ENCODE measurements at regions not wholly inside any gene's neighbourhood (a gene's known extent, or its start where the extent isn't known, plus 50 kb on each side); places are given as distances from the start of the nearest gene placed in this dataset.

DNA sequence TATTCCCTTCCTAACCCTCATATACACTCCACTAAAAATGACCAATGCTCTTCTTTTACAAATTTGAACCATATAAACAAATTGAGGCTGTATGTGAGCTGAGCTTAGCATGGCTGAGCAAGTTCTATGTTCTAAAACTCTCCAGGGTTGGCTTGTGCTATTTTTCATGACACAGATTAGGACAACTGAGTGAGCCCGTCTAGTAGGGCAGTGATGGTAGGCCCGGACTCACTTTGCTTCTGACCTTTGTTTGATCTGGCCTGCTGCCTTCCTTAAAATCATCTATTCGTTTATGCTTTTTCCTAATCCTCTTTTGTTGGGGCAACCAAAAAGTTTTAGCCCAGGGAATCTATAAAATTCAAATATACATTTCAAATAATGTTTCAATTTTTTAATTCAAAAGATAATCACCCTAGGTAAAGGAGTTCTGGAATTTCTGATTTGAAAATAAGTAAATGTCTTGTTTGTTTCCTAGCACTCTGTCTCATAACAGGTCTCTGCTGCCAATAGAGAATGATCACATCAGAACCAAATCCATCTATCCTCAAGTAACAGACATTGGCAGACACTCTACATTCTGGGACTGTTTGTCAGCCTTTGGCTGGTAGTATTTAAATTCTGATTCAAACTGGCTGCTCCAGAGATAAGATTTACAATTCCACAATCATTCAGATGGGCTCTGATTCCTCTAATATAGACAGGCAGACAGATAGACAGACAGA is 217.0 kb upstream of the TARS1 start:
- peak; percentile 11 for DNase-seq

DNA sequence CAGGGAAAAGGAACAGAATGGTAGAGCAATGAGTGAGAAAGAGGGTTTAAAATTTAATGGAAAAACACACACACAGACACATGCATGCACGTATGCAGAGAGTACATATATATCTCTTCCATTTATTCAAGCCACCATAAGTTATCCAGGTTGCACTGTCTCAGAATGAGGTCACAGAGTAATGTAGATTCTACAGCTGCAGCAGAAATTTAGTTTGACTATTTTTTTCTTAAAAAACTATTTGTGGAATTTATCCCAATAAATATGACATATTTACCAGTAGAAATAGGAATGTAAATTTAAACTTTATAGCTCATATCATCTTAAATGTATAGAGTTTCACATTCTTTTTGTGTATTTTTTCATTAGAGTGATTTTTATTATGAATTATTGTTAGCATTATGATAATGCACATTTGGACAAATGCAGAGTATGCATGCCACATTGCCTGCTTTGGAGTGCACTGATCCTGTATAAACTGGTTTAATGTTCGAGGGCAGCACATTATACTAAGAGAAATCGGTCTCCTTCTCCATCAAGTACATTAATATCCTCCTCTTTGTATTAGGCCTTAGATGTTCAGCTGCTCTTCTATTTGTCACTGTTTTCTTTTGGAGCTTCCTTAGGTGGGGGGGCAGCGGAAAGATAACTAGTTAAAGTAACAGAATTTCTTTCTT is 216.3 kb upstream of the TARS1 start:
- no peak for DNase-seq

DNA sequence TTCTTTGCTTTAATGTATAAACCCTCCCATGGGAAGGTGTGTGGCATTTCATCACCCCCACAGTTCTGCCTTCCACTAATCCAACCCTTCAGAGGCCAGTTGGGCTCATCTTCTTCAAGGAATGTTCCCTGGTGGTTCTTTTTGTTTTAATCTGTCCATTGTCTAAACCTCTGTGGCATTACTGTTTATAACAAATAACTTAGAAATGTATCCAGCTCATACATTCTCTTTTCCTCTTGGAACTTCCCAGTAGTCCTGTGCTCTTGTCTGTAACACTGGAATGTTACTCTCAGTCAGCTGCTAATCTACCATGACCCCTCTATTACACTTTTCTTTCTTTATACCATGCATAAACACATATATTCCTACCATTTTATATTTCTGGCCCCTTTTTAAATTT is 213.5 kb upstream of the TARS1 start:
- no peak for DNase-seq

DNA sequence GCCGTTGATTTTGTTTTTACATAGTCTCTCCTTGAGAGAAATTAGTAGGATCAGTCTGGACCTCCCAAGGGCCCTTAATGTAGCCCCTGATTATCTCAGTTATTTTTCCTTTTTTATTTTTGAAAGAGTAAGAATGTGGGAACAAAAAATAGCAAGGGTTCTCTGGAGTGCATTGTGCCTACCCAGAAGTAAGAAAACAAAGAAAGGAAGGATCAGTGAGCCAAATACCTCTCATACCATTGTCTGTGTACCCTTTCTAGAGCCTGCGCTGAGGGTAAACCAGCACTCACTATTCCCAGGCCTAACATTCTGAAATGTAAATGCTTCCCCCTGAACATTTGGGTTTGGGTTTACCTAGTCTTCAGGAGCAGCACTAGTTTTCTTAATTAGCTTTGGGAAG is 213.0 kb upstream of the TARS1 start:
- DNase-seq = no peak

DNA sequence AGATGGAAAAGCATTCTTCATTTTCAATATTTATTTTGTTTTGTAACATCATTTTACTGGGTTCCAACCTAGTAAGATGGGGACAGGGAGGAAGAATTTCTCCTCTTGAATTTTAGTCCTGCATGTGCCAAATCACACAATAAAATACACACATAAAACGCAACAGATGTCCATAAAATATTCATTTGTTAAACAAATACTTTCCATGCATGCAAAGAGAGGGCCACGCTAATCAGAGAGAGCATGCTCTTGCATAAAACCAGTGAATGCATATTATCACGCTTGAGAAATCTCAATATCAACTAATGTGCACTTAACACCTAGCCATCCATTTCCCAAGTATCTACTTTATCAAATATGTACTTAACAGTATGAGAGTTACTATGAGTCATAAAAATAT is 212.6 kb upstream of the TARS1 start:
- DNase-seq = no peak

DNA sequence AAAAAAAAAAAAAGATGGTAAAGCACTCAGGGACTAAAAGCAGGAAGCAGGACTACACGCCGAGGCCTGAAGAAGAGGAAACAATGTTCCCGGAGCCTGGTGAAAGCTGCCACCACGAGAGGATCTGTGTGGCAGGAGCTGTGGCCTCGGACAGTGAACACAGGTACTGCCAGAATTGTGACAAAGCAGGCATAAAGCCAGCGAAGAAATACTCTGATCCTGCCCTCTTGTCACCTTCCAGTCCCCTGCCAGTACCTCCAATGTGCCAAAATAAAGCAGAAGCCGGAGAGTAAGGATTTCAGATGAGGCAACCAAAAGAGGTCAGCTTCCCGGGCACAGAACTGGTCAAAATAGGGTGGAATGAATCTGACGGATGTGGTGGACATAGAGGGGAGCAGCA is 211.5 kb upstream of the TARS1 start:
- DNase-seq = no peak

DNA sequence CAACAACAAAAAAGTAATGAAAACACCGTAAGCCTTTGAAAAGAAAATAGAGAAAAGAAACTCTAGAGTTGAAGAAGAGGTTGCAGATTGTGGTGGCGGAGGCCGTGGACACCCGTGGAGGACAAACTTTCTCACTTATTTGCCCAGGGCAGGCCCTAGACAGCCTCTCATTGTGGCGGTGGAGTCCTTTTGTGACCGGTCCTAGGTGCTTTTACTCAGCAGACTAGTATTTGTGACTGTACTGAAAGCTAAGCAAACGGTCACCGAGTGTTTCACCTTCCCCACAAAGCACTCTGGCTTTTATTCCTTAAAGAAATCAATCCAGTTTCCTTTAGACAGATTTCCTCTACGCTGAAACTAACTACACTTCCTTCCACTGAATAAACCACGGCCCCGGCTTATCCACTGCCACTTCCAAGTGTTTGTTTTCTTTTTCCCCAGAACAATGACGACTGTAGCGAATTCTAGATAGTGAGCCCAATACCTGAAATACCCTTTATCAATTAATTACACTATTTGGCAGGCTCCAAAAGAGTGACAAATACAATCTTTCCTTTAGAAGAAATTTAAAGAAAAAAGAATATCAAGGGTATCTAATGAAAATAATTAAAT is 210.2 kb upstream of the TARS1 start:
- no peak for DNase-seq

DNA sequence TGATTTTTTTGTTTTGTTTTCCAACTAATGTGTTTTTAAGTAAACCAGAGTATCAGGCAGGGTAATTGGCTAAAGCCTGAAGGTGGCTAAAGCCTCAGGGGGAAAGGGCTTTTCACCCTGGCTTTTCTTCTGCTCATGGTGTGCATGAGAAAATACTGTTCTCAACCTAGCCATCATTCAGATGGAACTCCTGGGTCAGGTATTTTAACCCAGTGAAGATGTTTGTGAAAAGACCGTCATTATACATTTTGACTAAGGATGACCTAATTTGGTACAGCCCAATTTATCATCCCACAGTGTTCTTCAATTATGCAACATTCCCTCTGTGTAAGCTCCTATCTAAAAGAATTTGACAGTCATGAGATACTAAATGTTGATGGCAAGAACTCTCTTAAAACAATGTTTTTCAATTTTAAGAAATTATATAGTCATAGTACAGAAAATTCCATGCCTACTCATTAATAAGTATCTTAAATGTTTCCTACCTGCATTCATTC is 209.5 kb upstream of the TARS1 start:
- no peak for DNase-seq

DNA sequence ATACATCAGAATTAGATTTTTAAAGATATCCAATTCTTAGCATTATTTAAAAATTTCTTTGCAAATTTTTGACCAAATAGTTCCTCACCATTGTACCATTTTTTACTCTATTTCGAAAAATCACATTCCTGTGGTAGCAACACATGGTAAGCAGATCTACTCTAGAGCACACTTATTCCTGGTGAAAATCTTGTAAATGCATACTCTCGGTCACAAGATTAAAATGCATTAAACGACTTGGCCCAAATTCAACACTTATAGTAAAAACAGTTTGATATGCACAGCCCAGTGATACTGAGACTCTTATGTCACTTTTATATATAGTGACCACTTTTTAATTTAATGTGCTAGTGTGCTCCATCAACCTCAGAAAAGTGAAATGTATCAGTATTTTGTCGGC is 208.8 kb upstream of the TARS1 start:
- DNase-seq = peak; percentile 81

DNA sequence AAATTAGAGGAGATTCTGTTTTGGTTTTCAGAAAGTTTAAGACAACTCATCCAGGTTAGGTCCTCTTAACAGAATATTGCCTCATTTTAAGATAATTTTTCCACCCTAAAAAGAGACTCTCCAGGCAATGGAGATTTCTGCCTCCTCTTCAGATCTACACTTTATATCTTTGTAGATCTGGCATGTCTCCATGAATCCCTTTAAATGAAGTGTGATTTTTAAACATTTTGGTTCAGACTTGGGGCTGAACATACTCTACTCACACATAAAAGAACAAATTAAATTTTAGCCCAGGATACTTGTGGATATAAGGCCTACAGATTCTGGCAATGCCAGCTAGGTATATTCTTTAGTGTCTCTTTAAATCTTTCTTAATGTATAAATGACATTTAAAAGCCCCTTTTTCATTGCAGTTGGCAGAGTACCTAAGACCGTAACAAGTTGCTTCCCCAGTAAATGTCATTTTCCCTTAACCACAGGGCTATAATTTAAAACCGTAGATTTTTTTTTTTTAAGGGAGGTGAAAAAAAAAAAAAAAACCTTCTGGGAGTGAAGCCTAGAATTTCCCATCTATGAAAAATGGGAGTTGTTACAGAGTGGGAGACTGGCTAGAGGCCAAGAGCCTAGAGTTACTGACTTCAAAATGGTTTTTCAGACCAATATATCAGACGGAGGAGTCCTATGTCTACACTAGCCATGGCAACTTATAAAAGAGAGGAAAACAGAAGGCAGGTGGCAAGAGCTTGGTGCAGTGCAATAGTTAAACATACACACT is 207.8 kb upstream of the TARS1 start:
- peak; percentile 61 for DNase-seq

DNA sequence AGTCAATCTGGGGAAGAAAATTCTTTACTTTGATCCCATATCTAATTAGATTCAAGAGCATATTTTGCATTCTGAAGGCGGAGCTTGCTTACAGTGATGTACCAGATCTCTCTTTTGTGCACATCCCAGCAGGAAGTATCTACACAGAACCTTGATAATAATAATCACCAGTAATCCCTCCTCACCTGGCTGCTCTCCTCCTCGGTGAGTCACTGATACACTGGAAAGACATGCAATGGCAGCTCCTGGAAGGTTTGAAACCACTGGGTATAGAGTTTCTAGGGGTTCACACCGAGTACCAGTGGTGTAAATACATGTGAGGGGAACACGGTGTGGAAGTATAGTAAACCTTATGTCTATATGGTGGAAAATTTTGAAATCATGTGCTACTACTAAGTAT is 205.5 kb upstream of the TARS1 start:
- DNase-seq = no peak

DNA sequence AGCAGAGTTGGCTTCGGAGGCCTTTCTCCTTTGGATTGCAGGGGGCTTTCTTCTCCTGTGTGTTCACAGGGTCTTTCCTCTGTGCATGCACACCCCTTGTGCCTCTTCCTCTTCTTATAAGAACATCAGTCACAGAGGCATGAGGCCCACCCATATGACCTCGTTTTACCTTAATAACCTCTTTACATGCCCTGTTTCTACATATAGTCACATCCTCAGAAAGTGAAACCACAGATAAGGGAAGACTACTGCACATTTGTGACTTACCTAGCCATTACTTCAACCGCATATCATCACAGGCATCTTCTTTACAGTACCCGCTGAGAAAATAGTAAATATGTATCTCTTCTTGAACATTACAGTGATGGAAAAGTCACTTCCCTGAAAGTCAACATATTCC is 204.9 kb upstream of the TARS1 start:
- DNase-seq = no peak

DNA sequence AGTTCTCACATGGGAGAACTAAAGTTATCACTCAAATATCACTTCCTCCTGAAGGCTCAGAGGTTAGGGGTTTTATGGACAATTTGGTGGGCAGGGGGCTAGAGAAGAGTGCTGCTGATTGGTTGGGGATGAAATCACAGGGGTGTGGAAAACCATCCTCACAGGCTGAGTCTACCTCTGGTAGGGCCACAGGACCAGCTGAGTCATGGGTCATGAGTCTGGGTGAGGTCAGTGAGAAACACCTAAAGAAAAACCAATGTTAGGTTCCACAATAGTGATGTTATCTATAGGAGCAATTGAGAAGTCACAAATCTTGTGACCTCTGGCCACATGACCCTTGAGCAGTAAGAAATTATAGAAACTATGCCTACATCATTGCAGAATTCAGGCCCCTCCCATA is 203.3 kb upstream of the TARS1 start:
- DNase-seq = no peak

DNA sequence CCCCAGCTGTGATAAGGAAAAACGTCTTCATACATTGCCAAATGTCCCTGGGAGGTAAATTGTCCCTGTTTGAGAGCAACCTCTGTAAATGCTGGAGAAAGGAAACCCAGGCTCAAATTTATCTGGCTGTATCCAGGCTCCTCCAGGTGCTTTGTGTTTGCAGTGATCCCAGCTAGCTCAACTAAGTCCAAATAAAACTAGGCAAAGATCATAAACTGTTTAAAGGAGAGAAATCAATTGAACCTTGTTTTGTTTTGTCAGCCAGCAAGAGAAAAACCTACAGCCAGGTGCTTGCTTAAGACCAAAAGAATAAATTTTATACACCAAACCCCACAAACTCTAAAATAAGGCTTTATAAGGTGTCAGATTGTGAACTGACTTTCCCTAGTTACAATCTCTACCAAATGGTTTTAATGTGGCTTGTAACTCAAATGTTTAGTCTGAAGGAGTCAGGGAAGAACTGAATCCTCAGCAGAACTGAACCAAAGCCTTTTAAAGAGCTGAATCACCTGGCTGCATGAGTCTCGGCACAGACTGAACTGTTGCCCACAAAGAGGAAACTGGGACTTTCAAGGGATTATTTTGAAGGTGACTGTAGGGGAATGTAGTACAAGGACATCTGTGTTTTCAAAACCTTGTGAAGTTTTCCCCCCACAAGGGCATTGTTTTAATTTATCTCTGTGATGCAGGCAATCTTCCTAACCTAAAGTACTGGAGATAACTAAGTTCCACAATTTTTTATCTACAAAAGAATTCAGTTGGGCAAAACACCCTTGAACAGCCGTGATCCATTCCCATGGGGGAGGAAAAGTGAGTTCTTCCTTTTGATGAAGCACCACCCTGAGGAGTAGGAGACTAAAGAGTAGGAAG is 201.7 kb upstream of the TARS1 start:
- DNase-seq = no peak

DNA sequence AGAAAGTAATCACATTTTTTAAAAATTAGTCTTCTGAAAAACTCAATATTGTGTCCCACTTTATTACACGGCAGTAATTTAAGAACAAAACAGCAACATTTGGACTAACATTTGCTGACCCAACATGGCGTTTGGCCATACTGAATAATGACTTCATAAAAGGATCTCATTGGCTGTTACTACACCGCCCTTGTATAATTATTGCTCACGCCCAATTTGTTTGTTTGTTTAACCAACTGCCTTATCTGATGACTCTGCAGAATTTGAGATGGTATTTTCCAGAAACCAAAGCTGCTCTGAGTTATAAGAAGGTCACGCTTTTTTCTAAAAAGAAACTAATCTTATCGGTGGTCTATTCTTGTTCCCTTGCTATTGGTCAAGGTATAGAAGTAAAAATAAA is 200.2 kb upstream of the TARS1 start:
- DNase-seq = no peak

DNA sequence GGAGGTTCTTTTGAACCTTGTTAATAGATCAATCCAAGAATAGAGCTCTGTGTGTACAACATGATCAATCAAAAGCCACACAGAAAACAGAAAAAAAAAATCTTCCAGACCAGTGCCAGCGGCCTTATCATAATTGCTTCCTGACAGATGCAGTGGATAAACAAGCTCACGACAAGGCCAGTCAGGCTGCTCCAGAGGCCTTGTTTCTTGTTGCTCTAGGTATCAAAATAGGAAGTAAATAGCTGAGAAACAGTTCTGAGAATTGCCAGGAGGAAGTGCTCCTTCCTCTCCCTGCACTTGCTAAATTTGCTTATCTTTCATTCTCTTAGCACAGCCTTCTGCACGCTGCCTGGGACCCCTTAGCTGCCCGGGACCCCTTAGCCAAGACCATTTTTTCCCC is 199.0 kb upstream of the TARS1 start:
- DNase-seq = no peak

DNA sequence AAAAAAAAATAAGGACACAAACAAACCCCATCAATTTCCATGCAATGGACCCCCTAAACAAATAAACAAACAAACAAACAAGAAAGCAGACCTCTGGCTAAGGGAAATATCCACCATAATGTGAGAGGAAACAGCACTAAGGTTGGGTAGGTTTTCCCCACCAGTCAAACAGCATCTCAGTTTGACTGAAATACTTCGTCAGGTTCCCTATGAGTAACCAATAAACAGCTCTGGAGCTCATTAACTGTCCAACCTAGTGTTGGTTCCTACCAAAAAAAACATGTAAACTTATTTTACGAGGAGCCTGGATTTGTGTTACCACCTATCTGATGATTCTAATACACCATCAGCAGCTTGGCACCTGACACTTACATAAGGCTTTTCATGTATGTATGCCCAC is 198.5 kb upstream of the TARS1 start:
- no peak for DNase-seq

DNA sequence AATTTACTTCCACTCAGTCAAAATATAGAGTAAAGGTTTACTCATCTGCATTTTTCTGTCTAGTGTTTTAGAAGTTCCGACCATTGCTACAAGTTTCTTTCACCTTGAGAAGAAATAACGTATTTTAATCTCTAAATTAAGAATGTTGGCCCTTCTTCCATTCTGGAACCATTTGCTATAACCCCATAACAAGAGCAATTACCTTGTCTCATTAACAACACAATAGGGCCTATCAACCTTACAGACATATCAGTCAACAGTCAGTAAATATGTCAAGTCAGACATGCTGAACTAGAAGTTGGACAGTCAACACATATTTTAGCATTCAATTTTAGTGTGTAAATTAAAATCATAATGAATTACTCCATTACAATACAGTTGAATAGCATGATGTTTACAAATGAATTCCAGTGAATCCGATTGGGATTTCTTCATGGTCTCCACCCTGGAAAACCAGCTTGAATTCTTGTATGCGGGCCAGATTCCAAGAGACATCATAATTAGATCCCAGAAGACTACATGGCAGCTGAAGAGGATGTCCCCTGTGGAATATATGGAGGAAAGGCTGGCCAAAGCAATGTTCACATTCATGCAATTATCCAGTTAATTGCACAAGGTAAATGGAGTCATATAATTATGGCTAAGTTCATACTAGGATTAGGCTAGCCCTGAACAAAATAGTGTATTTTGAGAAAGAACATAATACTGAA is 196.2 kb upstream of the TARS1 start:
- DNase-seq = no peak

DNA sequence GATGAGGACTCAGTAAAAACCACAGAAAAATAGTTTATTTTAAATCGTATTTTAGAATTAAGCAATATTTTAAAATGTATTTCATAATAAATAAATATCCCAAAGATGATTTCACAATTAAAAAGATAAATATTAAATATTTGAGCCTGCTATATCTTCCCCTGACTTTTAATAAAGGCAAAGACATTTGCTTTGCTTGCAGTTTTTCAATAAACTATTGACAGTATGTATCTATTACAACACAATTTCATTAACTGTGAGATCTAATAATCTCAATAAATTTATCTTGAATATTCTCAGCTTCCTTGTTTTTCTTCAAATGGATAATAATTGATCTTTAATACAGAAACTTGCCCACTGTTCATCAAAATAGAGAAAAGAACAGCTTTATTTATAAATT is 186.2 kb upstream of the TARS1 start:
- no peak for DNase-seq

DNA sequence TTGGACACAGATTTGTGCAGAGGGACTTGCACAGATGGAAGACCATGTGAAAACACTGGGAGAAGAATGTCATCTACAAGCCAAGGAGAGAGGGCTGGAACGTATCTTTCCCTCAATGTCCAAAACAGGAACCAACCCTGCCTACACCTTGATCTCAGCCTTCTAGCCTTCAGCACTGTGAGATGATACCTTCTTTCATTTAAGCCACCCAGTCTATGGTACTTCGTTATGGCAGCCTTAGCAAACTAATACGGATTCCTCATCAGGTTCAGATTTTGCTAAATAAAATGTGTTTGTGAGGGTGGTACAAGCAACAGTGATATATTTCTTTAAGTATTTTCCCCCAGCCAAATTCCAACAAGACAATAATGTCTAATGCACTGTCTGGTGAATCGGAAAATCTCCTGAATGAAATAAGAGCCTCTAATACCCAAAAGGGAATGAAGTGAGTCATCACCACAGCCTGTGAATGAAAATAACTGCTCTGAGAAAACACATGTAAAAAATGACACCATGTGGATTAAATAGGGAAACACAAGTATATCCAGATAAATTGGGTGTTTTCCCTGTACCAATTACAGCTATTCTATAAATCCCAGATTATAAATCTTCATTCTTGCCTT is 182.8 kb upstream of the TARS1 start:
- peak; percentile 92 for DNase-seq

DNA sequence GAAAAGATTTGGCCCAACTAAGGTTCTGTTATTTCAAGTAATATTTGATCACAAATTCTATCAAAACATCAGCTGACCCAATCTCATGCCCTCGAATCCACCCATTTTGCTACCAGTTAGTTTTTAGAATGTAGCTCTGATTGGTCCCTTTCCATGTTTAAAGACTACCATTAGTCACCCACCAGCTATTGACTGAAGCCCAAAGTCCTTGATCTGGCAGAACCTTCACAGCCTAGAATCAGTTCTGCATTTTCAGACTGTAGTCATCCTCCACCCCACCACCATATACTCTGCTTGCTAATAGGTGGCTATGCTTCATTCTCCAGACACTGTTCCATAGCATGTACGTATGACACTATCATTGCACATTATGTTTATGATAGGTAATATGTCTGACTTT is 182.2 kb upstream of the TARS1 start:
- DNase-seq = peak; percentile 32
